ENCODE measurements at regions not wholly inside any gene's neighbourhood (a gene's known extent, or its start where the extent isn't known, plus 50 kb on each side); places are given as distances from the start of the nearest gene placed in this dataset.
"Not testable (repeated sequence)": the region's sequence is repeated elsewhere in the genome, so short reads cannot be mapped to it uniquely, and the experiment has no call there.

GRCh38 chr11:25527841-25528240 is 804.1 kb upstream of the ANO3 start:
- no peak for DNase-seq

- no peak for DNase-seq
Measured at GRCh38 chr11:25529572-25529971, 802.4 kb upstream of the ANO3 start.

GRCh38 chr11:25535467-25536272 is 796.3 kb upstream of the ANO3 start:
- no peak for DNase-seq

GRCh38 chr11:25536289-25536688 is 795.6 kb upstream of the ANO3 start:
- DNase-seq = no peak

GRCh38 chr11:25537393-25537792 is 794.5 kb upstream of the ANO3 start:
- DNase-seq = no peak

- no peak for DNase-seq
Measured at GRCh38 chr11:25547292-25547691, 784.6 kb upstream of the ANO3 start.

GRCh38 chr11:25562417-25562816 is 769.5 kb upstream of the ANO3 start:
- no peak for DNase-seq

- DNase-seq = no peak
Measured at GRCh38 chr11:25565846-25566245, 766.1 kb upstream of the ANO3 start.

GRCh38 chr11:25566298-25567200 is 765.4 kb upstream of the ANO3 start:
- no peak for DNase-seq

GRCh38 chr11:25576320-25576719 is 755.6 kb upstream of the ANO3 start:
- DNase-seq = no peak

GRCh38 chr11:25579554-25579953 is 752.4 kb upstream of the ANO3 start:
- DNase-seq = not testable (repeated sequence)

- no peak for DNase-seq
Measured at GRCh38 chr11:25583596-25583995, 748.3 kb upstream of the ANO3 start.

- DNase-seq = no peak
Measured at GRCh38 chr11:25587496-25587895, 744.4 kb upstream of the ANO3 start.

GRCh38 chr11:25593221-25593620 is 738.7 kb upstream of the ANO3 start:
- DNase-seq = no peak

GRCh38 chr11:25596701-25597100 is 735.2 kb upstream of the ANO3 start:
- DNase-seq = no peak

- DNase-seq = no peak
Measured at GRCh38 chr11:25597696-25598095, 734.2 kb upstream of the ANO3 start.

- DNase-seq = no peak
Measured at GRCh38 chr11:25602149-25602548, 729.8 kb upstream of the ANO3 start.

- no peak for DNase-seq
Measured at GRCh38 chr11:25602959-25603358, 729.0 kb upstream of the ANO3 start.

- no peak for DNase-seq
Measured at GRCh38 chr11:25612806-25613205, 719.1 kb upstream of the ANO3 start.

GRCh38 chr11:25613451-25613850 is 718.5 kb upstream of the ANO3 start:
- DNase-seq = no peak

- no peak for DNase-seq
Measured at GRCh38 chr11:25613865-25614264, 718.1 kb upstream of the ANO3 start.

- DNase-seq = no peak
Measured at GRCh38 chr11:25615069-25615468, 716.9 kb upstream of the ANO3 start.

- no peak for DNase-seq
Measured at GRCh38 chr11:25615841-25616240, 716.1 kb upstream of the ANO3 start.

- no peak for DNase-seq
Measured at GRCh38 chr11:25625094-25625493, 706.8 kb upstream of the ANO3 start.

Data from activated CD4-positive, alpha-beta T cell treated with anti-CD3 and anti-CD28 coated beads for 4 hours (primary cell).